ENCODE measurements at regions not wholly inside any gene's neighbourhood (a gene's known extent, or its start where the extent isn't known, plus 50 kb on each side); places are given as distances from the start of the nearest gene placed in this dataset.

- TF ChIP-seq CTCF (IDR thresholded peaks at IDR 0.05) = no peak
- H3K4me3 ChIP-seq (ENCODE audit: low read depth in 1 of 2, low read length in 1 of 2) = no peak overlapping the region
- H3K9me3 ChIP-seq = no peaks in the 10 kb centered on the region
- H3K27me3 ChIP-seq = no peaks in the 10 kb centered on the region
- no peaks in the 10 kb centered on the region for H3K36me3 ChIP-seq
- no peaks in the 10 kb centered on the region for H3K4me1 ChIP-seq (ENCODE audit: control insufficient read depth in 1 of 2, insufficient read depth in 1 of 2, low read depth in 1 of 2, low read length in 1 of 2)
- no peak overlapping the region for H3K27ac ChIP-seq
Measured at GRCh38 chr4:181503687-181504390, 739.4 kb upstream of the TENM3 start.

DNA sequence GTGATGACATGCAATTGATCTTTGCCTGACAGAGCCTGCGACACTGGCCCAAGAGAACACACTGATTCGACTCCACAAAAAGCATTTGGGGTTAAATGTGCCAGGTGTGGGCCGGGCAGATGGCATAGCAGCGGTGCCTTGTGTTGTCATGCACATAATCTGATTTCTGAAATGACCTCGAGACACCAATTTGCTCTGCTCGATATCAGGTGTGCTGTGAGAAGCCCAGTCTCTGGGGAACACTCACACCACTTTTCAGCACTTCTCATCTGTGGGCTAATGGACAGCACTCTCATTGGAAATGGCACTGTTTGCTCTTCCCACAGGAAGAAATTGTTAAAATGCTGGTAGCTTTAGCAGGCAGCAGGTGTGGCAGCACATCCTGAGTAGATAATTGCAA is 738.3 kb upstream of the TENM3 start:
- no peaks in the 10 kb centered on the region for H3K36me3 ChIP-seq
- no peak overlapping the region for H3K27ac ChIP-seq
- H3K4me1 ChIP-seq (ENCODE audit: control insufficient read depth in 1 of 2, insufficient read depth in 1 of 2, low read depth in 1 of 2, low read length in 1 of 2) = no peaks in the 10 kb centered on the region
- no peak overlapping the region for H3K4me3 ChIP-seq (ENCODE audit: low read depth in 1 of 2, low read length in 1 of 2)
- no peaks in the 10 kb centered on the region for H3K27me3 ChIP-seq
- TF ChIP-seq CTCF (IDR thresholded peaks at IDR 0.05) = no peak
- no peaks in the 10 kb centered on the region for H3K9me3 ChIP-seq

DNA sequence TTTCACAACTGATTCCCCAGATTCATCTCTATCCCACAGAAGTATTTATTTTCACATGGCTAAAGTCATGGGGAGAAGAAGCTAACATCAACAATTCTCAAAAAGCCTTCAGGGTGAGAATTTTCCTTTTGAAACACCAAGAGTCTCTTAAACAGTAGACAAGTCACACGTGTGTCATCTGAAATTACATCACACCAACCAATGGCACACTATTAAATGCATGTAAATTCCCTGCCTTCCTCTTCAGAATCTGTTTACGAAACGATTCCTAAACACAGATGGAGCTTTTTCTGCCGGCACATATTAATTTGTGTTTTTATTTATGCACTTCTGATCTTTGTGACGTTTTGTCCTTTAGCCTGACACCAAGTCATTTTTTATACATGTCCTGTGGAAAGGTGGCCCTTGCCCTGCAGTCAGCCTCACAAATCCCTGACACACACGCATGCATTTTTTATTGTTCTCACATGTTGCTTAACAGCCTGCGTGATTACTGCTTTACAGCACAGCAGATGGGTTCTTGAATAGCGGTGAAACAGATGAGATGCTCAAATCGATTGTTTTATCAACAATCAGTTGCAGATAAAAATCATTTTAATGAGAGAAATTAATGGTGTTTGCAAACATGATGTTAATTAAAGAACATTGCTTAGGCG is 735.9 kb upstream of the TENM3 start:
- H3K27me3 ChIP-seq = no peaks in the 10 kb centered on the region
- H3K9me3 ChIP-seq = no peaks in the 10 kb centered on the region
- no peak overlapping the region for H3K27ac ChIP-seq
- H3K36me3 ChIP-seq = no peaks in the 10 kb centered on the region
- H3K4me3 ChIP-seq (ENCODE audit: low read depth in 1 of 2, low read length in 1 of 2) = no peak overlapping the region
- H3K4me1 ChIP-seq (ENCODE audit: control insufficient read depth in 1 of 2, insufficient read depth in 1 of 2, low read depth in 1 of 2, low read length in 1 of 2) = no peaks in the 10 kb centered on the region
- no peak for TF ChIP-seq CTCF (IDR thresholded peaks at IDR 0.05)

GRCh38 chr4:181507938-181508337 is 735.3 kb upstream of the TENM3 start:
- no peak for TF ChIP-seq CTCF (IDR thresholded peaks at IDR 0.05)
- no peaks in the 10 kb centered on the region for H3K36me3 ChIP-seq
- H3K4me3 ChIP-seq (ENCODE audit: low read depth in 1 of 2, low read length in 1 of 2) = no peak overlapping the region

GRCh38 chr4:181508601-181509000 is 734.6 kb upstream of the TENM3 start:
- Histone ChIP-seq H3K9me3 (no peaks in the 10 kb centered on the region), H3K36me3 (no peaks in the 10 kb centered on the region), H3K27ac (no peak overlapping the region), H3K4me1 (ENCODE audit: control insufficient read depth in 1 of 2, insufficient read depth in 1 of 2, low read depth in 1 of 2, low read length in 1 of 2) (no peaks in the 10 kb centered on the region), H3K27me3 (no peaks in the 10 kb centered on the region), H3K4me3 (ENCODE audit: low read depth in 1 of 2, low read length in 1 of 2) (no peak overlapping the region)
- TF ChIP-seq CTCF (IDR thresholded peaks at IDR 0.05) = no peak

More at GRCh38 chr4:181507938-181508337, 735.3 kb upstream of the TENM3 start:
- H3K27ac ChIP-seq = no peak overlapping the region
- H3K4me1 ChIP-seq (ENCODE audit: control insufficient read depth in 1 of 2, insufficient read depth in 1 of 2, low read depth in 1 of 2, low read length in 1 of 2) = no peaks in the 10 kb centered on the region
- no peaks in the 10 kb centered on the region for H3K9me3 ChIP-seq
- no peaks in the 10 kb centered on the region for H3K27me3 ChIP-seq
